Bronchial epithelial cell (primary cell): ENCODE measurements at regions not wholly inside any gene's neighbourhood (a gene's known extent, or its start where the extent isn't known, plus 50 kb on each side); places are given as distances from the start of the nearest gene placed in this dataset.

Experiments used
- DNase-seq: peaks from one replicate; pipeline ENCODE4 v3.0.0-alpha.2; 2010; ENCODE audit warnings: low read depth
- FAIRE-seq: peaks from 2 replicates; lab custom pipeline; 2011; peaks lifted over from hg19 to GRCh38; lab: Jason Lieb, UNC
- H3K27me3 ChIP-seq: 2 replicates; pipeline ENCODE4 v1.5.1; 2011; ENCODE audit warnings: low read length; ENCODE audit not compliant: control insufficient read depth, insufficient read depth
- H3K36me3 ChIP-seq: 2 replicates; pipeline ENCODE4 v1.5.1; 2011; ENCODE audit warnings: low read length; ENCODE audit not compliant: control insufficient read depth, insufficient read depth
- H3K4me3 ChIP-seq: 2 replicates; pipeline ENCODE4 v1.5.1; 2011; ENCODE audit warnings: mild to moderate bottlenecking, low read depth, low read length, control low read depth
- TF ChIP-seq, protein P1 (sequence below): IDR thresholded peaks from 2 replicates; pipeline ENCODE4 v1.5.1; 2011; ENCODE audit warnings: mild to moderate bottlenecking, moderate library complexity, low read length, control low read depth, inconsistent platforms; ENCODE audit not compliant: insufficient read depth, severe bottlenecking

DNA sequence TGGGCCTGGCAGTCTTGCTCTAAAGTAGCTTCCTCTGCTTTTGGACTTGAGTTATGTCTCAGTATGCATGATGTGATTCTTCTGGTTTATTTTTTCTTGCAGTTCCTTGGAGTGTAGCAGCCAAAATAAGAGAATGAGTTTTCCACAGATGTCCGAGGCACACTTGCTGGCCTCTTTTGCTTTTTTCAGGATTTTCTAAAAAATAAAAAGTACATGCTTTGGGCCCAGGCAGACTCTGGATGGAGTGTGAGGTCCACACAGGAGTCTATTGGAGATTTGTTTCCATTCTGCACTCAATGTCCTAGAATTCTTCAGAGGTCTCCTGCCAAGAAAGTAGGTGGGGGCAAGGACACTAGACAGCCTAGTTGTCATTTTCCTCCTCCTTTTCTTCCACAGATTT, 477.6 kb downstream of the EPM2A start:
- no peaks in the 10 kb centered on the region for H3K36me3 ChIP-seq
- H3K27me3 ChIP-seq = no peaks in the 10 kb centered on the region
- no peak for DNase-seq
- H3K4me3 ChIP-seq = no peak overlapping the region
- TF ChIP-seq, protein P1, sequence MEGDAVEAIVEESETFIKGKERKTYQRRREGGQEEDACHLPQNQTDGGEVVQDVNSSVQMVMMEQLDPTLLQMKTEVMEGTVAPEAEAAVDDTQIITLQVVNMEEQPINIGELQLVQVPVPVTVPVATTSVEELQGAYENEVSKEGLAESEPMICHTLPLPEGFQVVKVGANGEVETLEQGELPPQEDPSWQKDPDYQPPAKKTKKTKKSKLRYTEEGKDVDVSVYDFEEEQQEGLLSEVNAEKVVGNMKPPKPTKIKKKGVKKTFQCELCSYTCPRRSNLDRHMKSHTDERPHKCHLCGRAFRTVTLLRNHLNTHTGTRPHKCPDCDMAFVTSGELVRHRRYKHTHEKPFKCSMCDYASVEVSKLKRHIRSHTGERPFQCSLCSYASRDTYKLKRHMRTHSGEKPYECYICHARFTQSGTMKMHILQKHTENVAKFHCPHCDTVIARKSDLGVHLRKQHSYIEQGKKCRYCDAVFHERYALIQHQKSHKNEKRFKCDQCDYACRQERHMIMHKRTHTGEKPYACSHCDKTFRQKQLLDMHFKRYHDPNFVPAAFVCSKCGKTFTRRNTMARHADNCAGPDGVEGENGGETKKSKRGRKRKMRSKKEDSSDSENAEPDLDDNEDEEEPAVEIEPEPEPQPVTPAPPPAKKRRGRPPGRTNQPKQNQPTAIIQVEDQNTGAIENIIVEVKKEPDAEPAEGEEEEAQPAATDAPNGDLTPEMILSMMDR = no peak
- no peak for FAIRE-seq

DNA sequence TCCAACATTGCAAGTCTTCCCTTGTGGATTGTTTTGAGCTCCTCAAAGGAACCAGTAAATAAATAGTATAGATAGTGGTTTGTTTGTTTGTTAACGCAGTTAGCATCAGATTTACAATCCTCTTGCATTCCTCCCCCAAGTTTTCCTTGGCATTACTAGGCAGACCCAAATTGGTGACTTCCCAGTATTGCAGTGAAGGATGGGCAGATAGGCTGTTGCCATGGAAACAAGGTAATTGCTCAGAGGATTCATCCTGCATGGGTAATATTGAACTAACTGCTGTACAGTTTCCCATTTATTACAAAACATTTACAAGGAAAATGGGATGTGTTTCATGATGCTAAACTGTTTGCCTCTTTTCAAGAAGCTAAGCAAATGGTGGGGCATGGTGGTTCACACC, 477.2 kb downstream of the EPM2A start:
- Histone ChIP-seq H3K27me3 (no peaks in the 10 kb centered on the region), H3K36me3 (no peaks in the 10 kb centered on the region), H3K4me3 (no peak overlapping the region)
- no peak for FAIRE-seq
- no peak for DNase-seq
- TF ChIP-seq, protein P1 = no peak

DNA sequence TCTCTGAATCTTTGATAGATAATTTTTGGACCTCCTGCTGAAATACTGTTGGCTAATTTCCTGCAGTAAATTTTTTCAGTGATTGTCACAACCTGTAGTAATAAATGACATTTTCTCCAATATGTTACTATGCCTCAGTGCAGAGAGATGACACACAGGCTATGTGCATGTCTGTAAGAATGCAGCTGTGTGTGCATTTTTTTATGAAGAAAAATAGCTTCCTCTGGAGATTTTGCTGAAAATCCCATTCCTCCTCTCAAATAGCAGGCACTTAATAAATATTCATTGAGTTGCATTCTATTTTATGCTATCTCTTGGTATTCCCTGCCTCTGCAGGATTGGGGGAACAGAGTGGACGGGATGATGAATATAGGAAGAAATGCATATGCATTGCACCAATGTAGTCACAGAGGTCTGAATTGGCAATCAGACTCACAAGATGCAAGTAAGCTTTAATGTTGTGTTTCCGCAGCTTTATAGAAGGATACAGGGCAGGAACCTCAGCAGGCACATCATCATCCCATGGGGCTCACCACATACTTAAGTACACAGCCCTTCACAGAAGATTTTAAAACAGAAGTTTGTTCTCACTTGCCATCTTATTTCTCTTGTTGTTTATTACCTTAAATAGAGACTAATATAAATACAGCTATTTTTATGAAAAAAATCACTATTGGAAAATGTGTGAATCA, 474.7 kb downstream of the EPM2A start:
- TF ChIP-seq, protein P1 = no peak
- Histone ChIP-seq H3K36me3 (no peaks in the 10 kb centered on the region), H3K27me3 (no peaks in the 10 kb centered on the region), H3K4me3 (no peak overlapping the region)
- DNase-seq = no peak
- FAIRE-seq = no peak

DNA sequence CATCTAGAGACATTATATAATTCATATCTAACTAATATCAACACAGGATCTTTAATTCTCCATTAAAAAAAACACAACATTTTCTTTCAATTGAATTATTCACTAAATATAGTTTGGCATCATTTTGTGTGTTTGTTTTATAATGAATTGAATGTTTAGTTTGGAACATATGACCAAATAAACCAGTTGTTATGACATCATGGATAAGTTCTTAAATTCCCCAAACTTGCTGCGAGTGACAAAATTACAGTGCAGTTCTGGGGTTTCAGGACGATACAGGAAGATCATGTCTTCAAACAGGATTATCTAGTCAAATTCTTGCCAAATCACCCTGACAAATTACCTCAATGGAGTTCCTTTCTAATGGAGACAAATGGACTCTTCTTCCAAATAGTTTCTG, 473.6 kb downstream of the EPM2A start:
- Histone ChIP-seq H3K27me3 (no peaks in the 10 kb centered on the region), H3K4me3 (no peak overlapping the region), H3K36me3 (no peaks in the 10 kb centered on the region)
- no peak for DNase-seq
- TF ChIP-seq, protein P1 = no peak
- FAIRE-seq = no peak

DNA sequence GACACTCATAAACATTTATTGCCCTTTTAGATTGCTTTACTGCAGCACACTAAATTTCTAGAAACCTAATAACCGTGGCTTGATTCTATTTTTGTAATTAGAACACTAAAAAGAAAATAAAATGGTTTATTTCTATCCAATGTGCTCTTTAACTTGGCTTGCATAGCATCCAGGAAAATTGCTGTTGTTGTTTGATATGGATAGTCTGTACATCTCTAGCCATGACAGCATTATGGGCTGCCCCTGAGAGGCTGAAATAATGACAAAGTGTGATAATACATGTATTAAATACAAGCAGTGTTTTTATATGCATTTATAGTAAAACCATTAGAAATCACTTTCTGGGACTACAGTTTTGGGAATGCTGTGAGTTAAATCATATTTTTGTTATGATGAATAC, 472.5 kb downstream of the EPM2A start:
- DNase-seq (no peak), FAIRE-seq (no peak)
- Histone ChIP-seq H3K36me3 (no peaks in the 10 kb centered on the region), H3K27me3 (no peaks in the 10 kb centered on the region), H3K4me3 (no peak overlapping the region)
- TF ChIP-seq, protein P1 = no peak

DNA sequence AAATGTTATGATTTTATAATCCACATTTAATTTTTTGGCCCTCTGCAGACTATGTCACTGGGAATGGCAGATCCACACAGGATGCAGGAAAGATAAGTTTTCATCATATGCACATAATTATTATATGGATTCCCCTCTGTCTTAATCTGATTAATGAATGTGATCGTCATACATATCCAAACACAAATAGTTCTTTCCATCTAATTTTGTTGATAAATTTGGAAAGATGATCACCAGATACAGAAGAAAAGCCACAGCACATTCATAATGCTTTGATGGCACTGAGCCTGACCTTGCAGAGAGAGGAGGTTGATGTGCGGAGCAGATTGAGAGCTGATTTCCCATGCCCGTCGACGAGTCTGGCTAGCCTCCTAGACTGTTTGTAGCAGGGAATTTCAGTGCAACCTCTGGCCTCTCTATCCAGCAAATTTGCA, 471.5 kb downstream of the EPM2A start:
- Histone ChIP-seq H3K27me3 (no peaks in the 10 kb centered on the region), H3K4me3 (no peak overlapping the region), H3K36me3 (no peaks in the 10 kb centered on the region)
- TF ChIP-seq, protein P1 = no peak
- FAIRE-seq = no peak
- DNase-seq = no peak
